Islet of Langerhans (tissue), 1 donor: ENCODE measurements at regions not wholly inside any gene's neighbourhood (a gene's known extent, or its start where the extent isn't known, plus 50 kb on each side); places are given as distances from the start of the nearest gene placed in this dataset.
A peak's percentile ranks its signal among the peaks of the same experiment; 100 is the strongest.
"Not testable (repeated sequence)": the region's sequence is repeated elsewhere in the genome, so short reads cannot be mapped to it uniquely, and the experiment has no call there.

Experiments
- FAIRE-seq: peaks from one replicate; lab custom pipeline; 2011; peaks lifted over from hg19 to GRCh38; lab: Jason Lieb, UNC

DNA sequence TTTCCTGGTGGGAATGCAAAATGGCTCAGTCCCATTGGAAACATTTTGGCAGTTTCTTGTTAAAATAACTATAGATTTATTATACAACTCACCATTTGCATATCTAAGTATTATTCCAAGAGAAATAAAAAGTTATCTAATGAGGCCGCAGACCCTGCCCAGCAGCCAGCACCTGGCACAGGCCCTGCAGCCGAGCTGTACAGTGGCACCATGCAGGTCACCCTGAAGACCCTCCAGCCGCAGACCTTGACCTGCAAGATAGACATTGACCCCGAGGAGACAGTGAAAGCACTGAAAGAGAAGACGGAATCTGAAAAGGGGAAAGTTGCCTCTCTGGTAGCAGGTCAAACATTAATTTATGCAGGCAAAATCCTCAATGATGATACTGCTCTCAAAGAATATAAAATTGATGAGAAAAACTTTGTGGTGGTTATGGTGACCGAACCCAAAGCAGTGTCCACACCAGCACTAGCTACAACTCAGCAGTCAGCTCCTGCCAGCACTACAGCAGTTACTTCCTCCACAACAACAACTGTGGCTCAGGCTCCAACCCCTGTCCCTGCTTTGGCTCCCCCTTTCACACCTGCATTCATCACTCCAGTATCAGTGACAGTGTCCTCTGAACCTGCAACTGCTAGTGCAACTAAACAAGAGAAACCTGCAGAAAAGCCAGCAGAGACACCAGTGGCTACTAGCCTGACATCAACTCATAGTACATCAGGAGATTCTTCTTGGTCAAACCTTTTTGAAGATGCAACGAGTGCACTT is 113.5 kb upstream of the SATB1 start:
- FAIRE-seq: no peak

DNA sequence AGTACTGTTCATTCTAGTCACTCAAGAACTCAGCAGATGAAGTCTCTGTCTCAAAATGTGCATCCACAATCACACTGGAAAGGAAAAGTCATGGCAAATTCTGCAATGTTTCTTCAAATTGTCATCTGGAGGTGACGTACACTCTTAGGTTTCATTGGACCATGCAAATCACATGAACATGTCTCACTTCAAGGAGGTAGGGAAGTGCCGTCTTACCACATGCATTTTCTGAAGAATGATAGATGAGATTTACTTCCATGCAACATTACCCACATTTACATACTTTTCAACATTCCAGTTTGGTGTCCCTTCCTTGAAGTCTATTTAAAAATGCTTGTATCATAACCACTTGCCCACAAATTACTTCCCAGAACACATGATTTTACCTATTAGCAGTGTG is 107.9 kb upstream of the SATB1 start:
- no peak for FAIRE-seq

DNA sequence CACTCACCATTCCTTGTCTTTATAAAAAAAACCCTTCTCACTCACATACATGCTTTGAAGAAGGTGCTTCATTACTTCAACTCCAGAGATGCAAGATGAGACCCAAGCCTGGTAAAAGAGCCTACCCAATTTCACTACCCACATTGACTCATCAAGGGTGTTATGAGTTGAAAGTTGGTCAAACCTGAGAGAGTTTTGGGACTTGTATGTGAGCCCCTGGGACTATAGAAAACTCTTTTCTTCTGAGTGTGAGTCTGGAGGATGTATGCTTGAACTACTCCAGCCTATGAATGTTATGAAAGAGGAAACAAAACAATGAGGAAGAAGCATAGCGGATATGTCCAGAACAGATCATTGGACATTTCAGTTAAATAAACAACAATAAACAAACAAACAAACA is 106.5 kb upstream of the SATB1 start:
- FAIRE-seq: no peak

- FAIRE-seq: no peak
Observed at GRCh38 chr3:18529631-18530030, 104.5 kb upstream of the SATB1 start.

GRCh38 chr3:18527691-18528090 is 102.6 kb upstream of the SATB1 start:
- no peak for FAIRE-seq

GRCh38 chr3:18526667-18527066 is 101.5 kb upstream of the SATB1 start:
- no peak for FAIRE-seq

GRCh38 chr3:18516170-18516569 is 91.0 kb upstream of the SATB1 start:
- not testable (repeated sequence) for FAIRE-seq

DNA sequence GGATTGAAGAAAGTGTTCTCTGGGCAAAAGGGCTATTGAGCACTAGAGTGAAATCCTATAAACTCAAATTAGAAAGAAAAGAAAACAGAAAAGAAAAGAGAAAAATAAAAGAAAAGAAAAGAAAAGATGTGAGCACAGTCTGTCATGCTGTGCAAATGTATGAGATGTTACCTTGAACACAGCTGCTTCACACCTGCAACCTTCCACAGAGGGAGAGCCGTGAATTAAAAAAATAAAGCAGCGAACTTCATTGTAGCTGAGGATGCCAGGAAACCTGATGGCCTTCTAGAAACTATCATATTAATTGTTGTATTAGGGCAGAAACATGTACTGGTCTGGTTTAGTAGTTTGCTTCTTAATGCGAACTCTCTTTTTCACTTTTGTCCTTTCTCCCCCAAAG is 88.0 kb upstream of the SATB1 start:
- FAIRE-seq: no peak

GRCh38 chr3:18512007-18512406 is 86.9 kb upstream of the SATB1 start:
- FAIRE-seq: no peak

DNA sequence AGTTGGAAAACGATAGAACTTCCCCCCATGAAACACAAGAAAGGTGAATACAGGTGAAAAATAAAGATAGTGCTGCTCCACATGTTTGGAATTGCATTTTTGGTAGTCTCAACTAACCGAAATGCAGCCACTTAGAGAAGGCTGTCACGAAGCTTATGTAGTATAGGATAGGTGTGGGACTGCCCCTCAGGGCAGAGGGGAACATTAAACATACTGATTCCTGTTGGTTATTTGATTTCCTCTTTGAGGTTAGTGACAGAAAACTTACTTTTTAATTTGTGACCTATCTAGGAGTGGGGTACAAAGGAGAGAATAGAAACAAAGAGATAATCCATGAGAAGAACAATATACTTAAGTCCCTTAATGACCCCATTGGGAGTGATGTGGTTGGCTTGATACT is 85.8 kb upstream of the SATB1 start:
- no peak for FAIRE-seq

DNA sequence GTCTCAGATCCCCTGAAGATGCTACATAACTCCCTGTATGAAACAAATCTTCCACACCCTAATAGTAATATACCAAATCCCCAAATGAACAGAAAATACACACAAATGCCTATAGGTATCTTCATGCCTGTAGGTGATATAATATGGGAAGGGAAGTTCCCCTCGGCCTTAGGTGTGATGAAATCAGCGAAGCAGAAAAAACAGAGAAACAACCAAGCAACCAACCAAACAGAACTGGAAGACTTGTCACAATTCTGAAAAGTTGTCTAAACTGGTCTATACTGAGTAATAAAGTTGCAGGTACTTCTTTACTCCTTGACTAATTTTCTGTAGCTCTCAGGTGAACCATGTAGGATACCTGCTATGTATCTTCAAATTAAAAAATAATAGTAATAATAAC is 82.2 kb upstream of the SATB1 start:
- FAIRE-seq: no peak

DNA sequence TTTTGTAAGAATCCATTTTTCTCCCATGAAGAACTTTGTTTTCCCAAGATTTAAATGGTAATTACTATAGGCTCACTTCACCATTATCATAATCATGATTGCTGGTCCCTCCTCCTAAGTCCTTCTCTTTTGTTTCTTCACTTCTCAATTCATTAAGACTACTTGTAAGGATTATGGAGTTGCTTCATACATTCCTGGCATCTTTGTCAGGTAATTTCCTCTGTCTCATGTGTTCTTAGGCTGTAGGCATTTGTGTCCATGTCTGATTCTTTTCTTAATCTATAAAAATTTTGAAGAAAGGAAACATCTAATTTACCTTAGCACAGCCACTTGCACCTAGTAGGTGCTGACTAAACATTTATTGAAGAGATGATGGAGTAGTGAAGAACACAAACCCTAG is 79.9 kb upstream of the SATB1 start:
- FAIRE-seq: no peak

GRCh38 chr3:18501679-18502343 is 76.7 kb upstream of the SATB1 start:
- FAIRE-seq: peak; percentile 38

DNA sequence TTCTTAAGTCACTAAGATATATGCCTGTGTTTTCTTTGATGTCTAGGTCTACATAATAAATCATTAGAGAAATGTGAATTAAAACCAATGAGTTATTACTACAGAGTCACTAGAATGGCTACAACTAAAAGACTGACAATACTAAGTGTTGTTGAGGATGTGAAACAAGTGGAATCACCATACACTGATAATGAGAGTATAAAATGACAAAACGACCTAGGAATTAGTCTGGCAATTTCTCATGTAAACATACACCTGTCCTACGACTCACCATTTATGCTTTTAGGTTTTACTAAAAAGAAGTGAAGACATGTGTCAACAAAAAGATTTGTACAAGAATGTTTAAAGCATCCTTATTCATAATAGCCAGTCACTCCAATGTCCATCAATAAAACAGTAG is 75.2 kb upstream of the SATB1 start:
- no peak for FAIRE-seq

GRCh38 chr3:18499301-18499700 is 74.2 kb upstream of the SATB1 start:
- no peak for FAIRE-seq

GRCh38 chr3:18494251-18494650 is 69.1 kb upstream of the SATB1 start:
- FAIRE-seq: no peak

- no peak for FAIRE-seq
Observed at GRCh38 chr3:18489939-18490338, 64.8 kb upstream of the SATB1 start.

GRCh38 chr3:18483226-18483625 is 58.1 kb upstream of the SATB1 start:
- no peak for FAIRE-seq

DNA sequence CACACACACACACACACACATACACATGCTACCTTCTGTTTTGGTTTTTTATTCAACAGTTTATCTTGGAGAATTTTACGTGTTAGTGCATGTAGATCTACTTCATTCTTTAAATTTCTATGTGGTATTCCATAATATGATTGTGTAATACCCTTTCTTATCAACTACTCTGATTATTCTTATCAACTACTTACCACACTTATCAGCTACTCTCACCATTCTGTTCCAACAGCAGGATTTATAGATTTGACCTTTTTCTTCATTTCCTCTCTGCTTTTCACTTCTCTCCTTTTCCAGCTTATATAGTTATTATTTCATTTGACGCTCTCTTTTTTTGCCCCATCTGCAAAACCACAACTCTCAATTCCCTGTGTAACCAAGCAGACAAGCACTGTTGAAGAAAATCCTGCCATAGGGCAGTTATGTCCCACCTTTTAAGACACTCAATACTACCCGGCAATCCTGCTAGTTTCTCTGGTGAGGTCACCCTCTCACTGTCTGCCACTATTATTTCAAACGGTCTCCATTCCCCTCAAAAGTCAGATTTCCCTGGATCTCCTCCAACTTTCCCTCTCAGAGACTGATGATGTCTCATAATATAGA is 56.9 kb upstream of the SATB1 start:
- FAIRE-seq: no peak

GRCh38 chr3:18477620-18478019 is 52.5 kb upstream of the SATB1 start:
- FAIRE-seq: peak; percentile 43
